Gastrocnemius medialis (tissue), 4 donors: ENCODE measurements at regions not wholly inside any gene's neighbourhood (a gene's known extent, or its start where the extent isn't known, plus 50 kb on each side); places are given as distances from the start of the nearest gene placed in this dataset.

Experiments used
- POLR2A ChIP-seq, 2 donors: fragments of 450-650 bp; IDR thresholded peaks; one replicate each; pipeline ENCODE4 v1.6.1; 2017; ENCODE audit warnings: antibody characterized with exemption in 2 of 2, mild to moderate bottlenecking in 2 of 2, moderate library complexity in 2 of 2
- TF ChIP-seq, protein P1 (sequence below), 5 experiments: fragments of 450-650 bp in 3 of 5; fragments of 200-600 bp in 2 of 5; sonication (generic) in 2 of 5; IDR thresholded peaks in 4 of 5; conservative IDR thresholded peaks in 1 of 5; 1 replicate in 4 of 5; 2 replicates in 1 of 5; pipeline ENCODE4 v1.5.1; 2016 to 2019; ENCODE audit warnings: antibody characterized with exemption in 5 of 5, mild to moderate bottlenecking in 3 of 5, moderate library complexity in 3 of 5

DNA sequence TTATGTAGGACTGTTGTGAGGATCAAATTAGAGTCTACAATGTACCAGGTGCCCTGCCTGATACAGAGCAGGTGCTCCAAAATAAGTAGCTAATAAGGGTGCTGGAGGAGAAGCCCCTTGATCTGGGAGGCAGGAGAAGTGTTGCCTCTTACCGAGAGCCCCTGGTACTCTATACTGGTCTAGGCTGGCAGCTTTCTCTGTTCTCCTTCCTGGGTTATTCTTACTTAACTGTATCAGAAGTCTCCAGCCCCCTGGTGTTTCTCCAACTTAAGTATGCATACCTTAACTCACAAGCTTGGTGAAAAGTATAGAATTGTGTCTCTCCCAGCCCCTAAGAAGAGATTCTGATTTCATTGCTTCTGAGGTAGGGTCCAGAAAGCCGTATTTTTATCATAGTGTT is 254.9 kb downstream of the LRIG3 start:
- TF ChIP-seq, protein P1, sequence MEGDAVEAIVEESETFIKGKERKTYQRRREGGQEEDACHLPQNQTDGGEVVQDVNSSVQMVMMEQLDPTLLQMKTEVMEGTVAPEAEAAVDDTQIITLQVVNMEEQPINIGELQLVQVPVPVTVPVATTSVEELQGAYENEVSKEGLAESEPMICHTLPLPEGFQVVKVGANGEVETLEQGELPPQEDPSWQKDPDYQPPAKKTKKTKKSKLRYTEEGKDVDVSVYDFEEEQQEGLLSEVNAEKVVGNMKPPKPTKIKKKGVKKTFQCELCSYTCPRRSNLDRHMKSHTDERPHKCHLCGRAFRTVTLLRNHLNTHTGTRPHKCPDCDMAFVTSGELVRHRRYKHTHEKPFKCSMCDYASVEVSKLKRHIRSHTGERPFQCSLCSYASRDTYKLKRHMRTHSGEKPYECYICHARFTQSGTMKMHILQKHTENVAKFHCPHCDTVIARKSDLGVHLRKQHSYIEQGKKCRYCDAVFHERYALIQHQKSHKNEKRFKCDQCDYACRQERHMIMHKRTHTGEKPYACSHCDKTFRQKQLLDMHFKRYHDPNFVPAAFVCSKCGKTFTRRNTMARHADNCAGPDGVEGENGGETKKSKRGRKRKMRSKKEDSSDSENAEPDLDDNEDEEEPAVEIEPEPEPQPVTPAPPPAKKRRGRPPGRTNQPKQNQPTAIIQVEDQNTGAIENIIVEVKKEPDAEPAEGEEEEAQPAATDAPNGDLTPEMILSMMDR (IDR thresholded peaks at IDR 0.05 in 4 of 5, conservative IDR thresholded peaks at IDR 0.05 in 1 of 5): no peak
- TF ChIP-seq POLR2A (IDR thresholded peaks at IDR 0.05): no peak
